ENCODE measurements at regions not wholly inside any gene's neighbourhood (a gene's known extent, or its start where the extent isn't known, plus 50 kb on each side); places are given as distances from the start of the nearest gene placed in this dataset.

DNA sequence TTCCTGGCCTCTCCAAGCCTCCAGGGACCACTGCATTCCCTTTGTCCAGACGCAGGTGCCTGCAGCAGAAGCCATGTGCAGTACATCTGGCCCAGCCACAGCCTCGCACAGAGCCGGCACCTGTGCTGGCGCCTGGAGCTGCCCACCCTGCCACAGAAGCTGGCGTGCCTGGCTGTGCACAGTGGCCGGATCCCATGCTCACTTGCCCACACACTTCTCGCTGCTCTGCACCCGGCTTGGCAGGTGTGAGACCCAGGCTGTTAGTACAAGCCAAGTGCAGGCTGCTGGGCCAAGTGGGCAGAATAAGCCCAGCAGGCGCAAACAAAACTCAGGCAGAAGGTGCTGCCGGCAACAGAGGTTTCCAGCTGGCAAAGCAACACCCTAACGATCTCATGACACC lies 124.5 kb upstream of the CCDC150 start:
- TF ChIP-seq, protein P1, sequence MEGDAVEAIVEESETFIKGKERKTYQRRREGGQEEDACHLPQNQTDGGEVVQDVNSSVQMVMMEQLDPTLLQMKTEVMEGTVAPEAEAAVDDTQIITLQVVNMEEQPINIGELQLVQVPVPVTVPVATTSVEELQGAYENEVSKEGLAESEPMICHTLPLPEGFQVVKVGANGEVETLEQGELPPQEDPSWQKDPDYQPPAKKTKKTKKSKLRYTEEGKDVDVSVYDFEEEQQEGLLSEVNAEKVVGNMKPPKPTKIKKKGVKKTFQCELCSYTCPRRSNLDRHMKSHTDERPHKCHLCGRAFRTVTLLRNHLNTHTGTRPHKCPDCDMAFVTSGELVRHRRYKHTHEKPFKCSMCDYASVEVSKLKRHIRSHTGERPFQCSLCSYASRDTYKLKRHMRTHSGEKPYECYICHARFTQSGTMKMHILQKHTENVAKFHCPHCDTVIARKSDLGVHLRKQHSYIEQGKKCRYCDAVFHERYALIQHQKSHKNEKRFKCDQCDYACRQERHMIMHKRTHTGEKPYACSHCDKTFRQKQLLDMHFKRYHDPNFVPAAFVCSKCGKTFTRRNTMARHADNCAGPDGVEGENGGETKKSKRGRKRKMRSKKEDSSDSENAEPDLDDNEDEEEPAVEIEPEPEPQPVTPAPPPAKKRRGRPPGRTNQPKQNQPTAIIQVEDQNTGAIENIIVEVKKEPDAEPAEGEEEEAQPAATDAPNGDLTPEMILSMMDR (IDR thresholded peaks at IDR 0.05; ENCODE audit: low read depth, low read length, poor library complexity, severe bottlenecking): no peak
- TF ChIP-seq EZH2phosphoT487 (IDR thresholded peaks at IDR 0.05; ENCODE audit: borderline replicate concordance, low read length): no peak
- Histone ChIP-seq H3K79me2 (ENCODE audit: control insufficient read depth, low read length) (no peaks in the 10 kb centered on the region), H3K27me3 (ENCODE audit: control insufficient read depth, low read length) (peaks cover 4% of the 10 kb centered on the region; the same call in 1 of the 2 replicates), H3K27ac (ENCODE audit: low read depth, low read length) (no peak overlapping the region), H3K4me1 (ENCODE audit: control insufficient read depth, low read length) (no peaks in the 10 kb centered on the region), H3K4me2 (ENCODE audit: low read length) (no peak overlapping the region), H4K20me1 (ENCODE audit: control insufficient read depth, insufficient read depth, low read depth, low read length) (no peaks in the 10 kb centered on the region), H3F3A (ENCODE audit: control insufficient read depth, insufficient read depth) (no peaks in the 10 kb centered on the region), H3K9me2 (replicated peaks; ENCODE audit: control insufficient read depth, low read length) (no peaks in the 10 kb centered on the region), H3K9me3 (ENCODE audit: control insufficient read depth, insufficient read depth, low read length) (no peaks in the 10 kb centered on the region), H3K36me3 (ENCODE audit: control insufficient read depth, low read length) (no peaks in the 10 kb centered on the region), H3K4me3 (ENCODE audit: low read length) (no peak overlapping the region)

DNA sequence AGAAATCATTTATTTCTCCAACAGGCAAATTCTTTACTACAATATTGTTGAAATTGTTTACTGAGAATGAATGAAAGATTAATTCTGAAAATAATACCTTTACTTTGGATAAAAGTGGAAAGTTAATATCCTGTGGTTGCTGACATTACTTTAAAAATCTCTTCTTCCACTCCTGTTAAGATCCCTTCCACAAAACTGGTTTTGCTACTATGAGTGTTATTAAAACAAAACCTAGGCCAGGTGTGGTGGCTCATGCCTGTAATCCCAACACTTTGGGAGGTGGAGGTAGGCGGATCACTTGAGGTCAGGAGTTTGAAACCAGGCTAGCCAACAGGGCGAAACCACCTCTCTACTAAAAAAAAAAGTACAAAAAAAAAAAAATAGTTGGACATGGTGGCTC lies 123.9 kb upstream of the CCDC150 start:
- Histone ChIP-seq H3K4me3 (ENCODE audit: low read length) (no peak overlapping the region), H3K36me3 (ENCODE audit: control insufficient read depth, low read length) (no peaks in the 10 kb centered on the region), H3F3A (ENCODE audit: control insufficient read depth, insufficient read depth) (no peaks in the 10 kb centered on the region), H3K27me3 (ENCODE audit: control insufficient read depth, low read length) (peaks cover 4% of the 10 kb centered on the region; the same call in 1 of the 2 replicates), H4K20me1 (ENCODE audit: control insufficient read depth, insufficient read depth, low read depth, low read length) (no peaks in the 10 kb centered on the region), H3K9me3 (ENCODE audit: control insufficient read depth, insufficient read depth, low read length) (no peaks in the 10 kb centered on the region), H3K27ac (ENCODE audit: low read depth, low read length) (no peak overlapping the region), H3K9me2 (replicated peaks; ENCODE audit: control insufficient read depth, low read length) (no peaks in the 10 kb centered on the region), H3K79me2 (ENCODE audit: control insufficient read depth, low read length) (no peaks in the 10 kb centered on the region), H3K4me1 (ENCODE audit: control insufficient read depth, low read length) (no peaks in the 10 kb centered on the region), H3K4me2 (ENCODE audit: low read length) (no peak overlapping the region)
- no peak for TF ChIP-seq EZH2phosphoT487 (IDR thresholded peaks at IDR 0.05; ENCODE audit: borderline replicate concordance, low read length)
- TF ChIP-seq, protein P1 (IDR thresholded peaks at IDR 0.05; ENCODE audit: low read depth, low read length, poor library complexity, severe bottlenecking): no peak

DNA sequence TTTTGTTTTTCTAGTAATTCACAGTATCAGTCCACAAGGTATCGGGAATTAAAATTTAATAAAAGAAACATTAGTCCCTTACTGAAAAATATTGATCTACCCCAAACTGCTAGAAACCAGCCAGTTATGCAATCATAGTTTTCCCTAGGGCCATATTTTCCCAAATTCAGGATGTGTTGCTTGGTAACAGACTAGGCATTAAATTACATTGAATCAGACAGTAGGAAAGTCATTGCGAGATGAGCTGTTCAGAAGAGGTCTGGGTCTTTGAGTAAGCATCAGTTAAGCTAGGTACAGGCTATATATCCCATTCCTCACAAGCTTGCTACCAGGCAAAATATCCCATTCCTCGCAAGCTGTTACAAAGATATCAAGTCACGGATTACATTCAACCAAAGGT lies 123.0 kb upstream of the CCDC150 start:
- Histone ChIP-seq H3K27ac (ENCODE audit: low read depth, low read length) (no peak overlapping the region), H3K36me3 (ENCODE audit: control insufficient read depth, low read length) (no peaks in the 10 kb centered on the region), H3K9me2 (replicated peaks; ENCODE audit: control insufficient read depth, low read length) (no peaks in the 10 kb centered on the region), H3F3A (ENCODE audit: control insufficient read depth, insufficient read depth) (no peaks in the 10 kb centered on the region), H3K4me3 (ENCODE audit: low read length) (no peak overlapping the region), H3K9me3 (ENCODE audit: control insufficient read depth, insufficient read depth, low read length) (no peaks in the 10 kb centered on the region), H3K79me2 (ENCODE audit: control insufficient read depth, low read length) (no peaks in the 10 kb centered on the region), H4K20me1 (ENCODE audit: control insufficient read depth, insufficient read depth, low read depth, low read length) (no peaks in the 10 kb centered on the region), H3K4me1 (ENCODE audit: control insufficient read depth, low read length) (no peaks in the 10 kb centered on the region), H3K4me2 (ENCODE audit: low read length) (no peak overlapping the region), H3K27me3 (ENCODE audit: control insufficient read depth, low read length) (peaks cover 4% of the 10 kb centered on the region; the same call in 1 of the 2 replicates)
- TF ChIP-seq, protein P1 (IDR thresholded peaks at IDR 0.05; ENCODE audit: low read depth, low read length, poor library complexity, severe bottlenecking): no peak
- TF ChIP-seq EZH2phosphoT487 (IDR thresholded peaks at IDR 0.05; ENCODE audit: borderline replicate concordance, low read length): no peak

All from DOHH2 (cell line).